Panc1 (cell line): ENCODE measurements at regions not wholly inside any gene's neighbourhood (a gene's known extent, or its start where the extent isn't known, plus 50 kb on each side); places are given as distances from the start of the nearest gene placed in this dataset.
"Not testable (repeated sequence)": the region's sequence is repeated elsewhere in the genome, so short reads cannot be mapped to it uniquely, and the experiment has no call there.

ENCODE experiments used
- ATAC-seq: fragments of 200-7000 bp; cut with Tn5 transposase; 2 replicates; pipeline ENCODE4 v1.9.1; 2020; ENCODE audit warnings: mild to moderate bottlenecking, moderate library complexity
- BruUV-seq: library from RNA; stranded (reverse); fragments of 400-500 nt; replicated peaks from 2 replicates; lab custom pipeline; 2021; lab: Mats Ljungman, UMichigan
- CTCF ChIA-PET: fragments of 300-600 bp; sonication (Branson Sonifier 250); formaldehyde crosslinking; loops from one replicate; lab custom pipeline; 2022; ENCODE audit warnings: antibody characterized with exemption; lab: Charles Lee
- POLR2A ChIA-PET: fragments of 300-600 bp; sonication (Branson Sonifier 250); formaldehyde crosslinking; loops from one replicate; lab custom pipeline; 2022; ENCODE audit warnings: antibody characterized with exemption; lab: Charles Lee
- DNase-seq: peaks from one replicate; pipeline ENCODE4 v3.0.0-alpha.2; 2010; ENCODE audit warnings: low read depth, low spot score
- H3K27ac ChIP-seq: 2 replicates; pipeline ENCODE4 v1.5.1; 2011; ENCODE audit warnings: mild to moderate bottlenecking, low read length, inconsistent platforms
- H3K27me3 ChIP-seq: fragments of 200-500 bp; sonication (Bioruptor generic); 2 replicates; pipeline ENCODE4 v1.6.0; 2014; ENCODE audit warnings: low read length, inconsistent platforms; ENCODE audit not compliant: control insufficient read depth, insufficient read depth
- H3K36me3 ChIP-seq: fragments of 200-500 bp; sonication (Bioruptor generic); 2 replicates; pipeline ENCODE4 v1.5.1; 2014; ENCODE audit warnings: inconsistent platforms, mild to moderate bottlenecking, low read length, moderate library complexity; ENCODE audit not compliant: control insufficient read depth, insufficient read depth
- H3K4me1 ChIP-seq: 2 replicates; pipeline ENCODE4 v1.5.1; 2011; ENCODE audit warnings: inconsistent platforms, mild to moderate bottlenecking, low read length, moderate library complexity; ENCODE audit not compliant: control insufficient read depth, insufficient read depth
- H3K4me3 ChIP-seq, 2 experiments: 2 replicates each; pipeline ENCODE4 v1.5.1; 2011 to 2012; ENCODE audit warnings: low read depth in 2 of 2, low read length in 2 of 2, mild to moderate bottlenecking in 2 of 2, inconsistent platforms in 1 of 2, moderate library complexity in 1 of 2
- H3K9me3 ChIP-seq: fragments of 200-500 bp; sonication (Bioruptor generic); 2 replicates; pipeline ENCODE4 v1.5.1; 2014; ENCODE audit warnings: low read depth, mild to moderate bottlenecking, inconsistent platforms, low read length, moderate library complexity; ENCODE audit not compliant: control insufficient read depth, insufficient read depth
- POLR2AphosphoS5 ChIP-seq: IDR thresholded peaks from 2 replicates; pipeline ENCODE4 v1.6.1; 2012; ENCODE audit warnings: mild to moderate bottlenecking, low read depth, low read length, moderate library complexity
- SIN3A ChIP-seq: IDR thresholded peaks from 2 replicates; pipeline ENCODE4 v1.6.1; 2012; ENCODE audit warnings: low read depth, mild to moderate bottlenecking, low read length, moderate library complexity, borderline replicate concordance; ENCODE audit not compliant: insufficient read depth
- TCF7L2 ChIP-seq: IDR thresholded peaks from 2 replicates; pipeline ENCODE4 v1.6.1; 2011; ENCODE audit warnings: mild to moderate bottlenecking, low read depth, low read length, inconsistent platforms
- in situ Hi-C: cut with HindIII; loops from 2 replicates; pipeline ENCODE4 v1.10.0; 2016; ENCODE audit warnings: low sequenced_read_pairs, low pct_unique_long_range_greater_than_20kb
- intact Hi-C: fragments of 100-400 bp; cut with micrococcal nuclease; formaldehyde crosslinking; loops from one replicate; pipeline ENCODE4 v1.10.0; 2022; ENCODE audit not compliant: unreplicated experiment
- TF ChIP-seq, protein P1 (sequence below), 2 experiments: IDR thresholded peaks; 2 replicates each; pipeline ENCODE4 v1.6.1; 2011 to 2012; ENCODE audit warnings: low read depth in 2 of 2, control low read depth in 1 of 2, low read length in 1 of 2, mild to moderate bottlenecking in 1 of 2, moderate library complexity in 1 of 2; ENCODE audit not compliant: insufficient read depth in 1 of 2
- TF ChIP-seq, protein P2 (sequence below): fragments of 450-650 bp; IDR thresholded peaks from 2 replicates; pipeline ENCODE4 v1.5.1; 2017; ENCODE audit warnings: mild to moderate bottlenecking

DNA sequence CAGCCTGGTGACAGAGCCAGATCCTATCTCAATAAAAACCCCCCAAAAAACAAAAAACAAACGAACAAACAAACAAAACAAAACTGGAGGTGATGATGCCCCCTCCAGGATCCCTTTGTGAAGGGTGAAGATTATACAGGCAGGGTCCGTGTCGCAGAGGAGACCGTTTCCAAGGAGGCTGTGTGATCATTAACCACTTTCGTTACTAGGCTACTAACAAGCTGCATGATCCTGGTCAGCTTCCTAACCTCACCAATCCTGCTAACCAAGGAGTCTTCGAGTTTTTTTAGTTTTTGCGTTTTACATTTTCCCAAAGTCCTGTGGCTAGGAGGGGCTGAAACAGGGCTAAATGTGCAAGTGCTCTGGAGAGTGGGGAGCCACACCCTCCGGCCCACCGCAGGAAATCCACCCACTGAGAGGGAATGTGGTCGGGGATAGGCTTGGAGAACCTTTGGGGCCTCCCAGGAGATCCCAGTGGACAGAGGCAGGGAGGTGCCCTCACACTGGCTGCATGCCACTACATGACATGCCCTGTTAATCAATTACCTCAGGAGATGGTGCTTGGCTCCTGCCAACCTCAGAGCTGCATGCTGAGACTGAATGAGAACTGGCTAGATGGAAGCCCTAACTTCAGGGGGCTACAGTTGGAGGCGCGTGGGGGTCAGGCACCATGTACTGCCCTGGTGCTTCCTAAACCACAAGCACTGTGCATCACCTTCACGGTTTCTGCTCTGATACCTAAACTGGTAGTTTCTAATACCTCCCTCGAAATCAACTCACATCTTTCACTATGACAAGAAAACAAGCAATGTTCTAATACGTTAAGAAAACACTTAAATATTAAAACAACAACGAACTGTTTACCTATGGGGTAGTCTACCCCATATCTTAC is 67.5 kb upstream of the RGPD5 start:
- CTCF ChIA-PET = no interaction called here
- in situ Hi-C loops = no loop called here
- BruUV-seq = no TSS peak
- no peaks in the 10 kb centered on the region for H3K9me3 ChIP-seq
- DNase-seq (no peak), ATAC-seq (no peak)
- TF ChIP-seq, protein P1, sequence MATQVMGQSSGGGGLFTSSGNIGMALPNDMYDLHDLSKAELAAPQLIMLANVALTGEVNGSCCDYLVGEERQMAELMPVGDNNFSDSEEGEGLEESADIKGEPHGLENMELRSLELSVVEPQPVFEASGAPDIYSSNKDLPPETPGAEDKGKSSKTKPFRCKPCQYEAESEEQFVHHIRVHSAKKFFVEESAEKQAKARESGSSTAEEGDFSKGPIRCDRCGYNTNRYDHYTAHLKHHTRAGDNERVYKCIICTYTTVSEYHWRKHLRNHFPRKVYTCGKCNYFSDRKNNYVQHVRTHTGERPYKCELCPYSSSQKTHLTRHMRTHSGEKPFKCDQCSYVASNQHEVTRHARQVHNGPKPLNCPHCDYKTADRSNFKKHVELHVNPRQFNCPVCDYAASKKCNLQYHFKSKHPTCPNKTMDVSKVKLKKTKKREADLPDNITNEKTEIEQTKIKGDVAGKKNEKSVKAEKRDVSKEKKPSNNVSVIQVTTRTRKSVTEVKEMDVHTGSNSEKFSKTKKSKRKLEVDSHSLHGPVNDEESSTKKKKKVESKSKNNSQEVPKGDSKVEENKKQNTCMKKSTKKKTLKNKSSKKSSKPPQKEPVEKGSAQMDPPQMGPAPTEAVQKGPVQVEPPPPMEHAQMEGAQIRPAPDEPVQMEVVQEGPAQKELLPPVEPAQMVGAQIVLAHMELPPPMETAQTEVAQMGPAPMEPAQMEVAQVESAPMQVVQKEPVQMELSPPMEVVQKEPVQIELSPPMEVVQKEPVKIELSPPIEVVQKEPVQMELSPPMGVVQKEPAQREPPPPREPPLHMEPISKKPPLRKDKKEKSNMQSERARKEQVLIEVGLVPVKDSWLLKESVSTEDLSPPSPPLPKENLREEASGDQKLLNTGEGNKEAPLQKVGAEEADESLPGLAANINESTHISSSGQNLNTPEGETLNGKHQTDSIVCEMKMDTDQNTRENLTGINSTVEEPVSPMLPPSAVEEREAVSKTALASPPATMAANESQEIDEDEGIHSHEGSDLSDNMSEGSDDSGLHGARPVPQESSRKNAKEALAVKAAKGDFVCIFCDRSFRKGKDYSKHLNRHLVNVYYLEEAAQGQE (IDR thresholded peaks at IDR 0.05; ENCODE audit: insufficient read depth in 1 of 2, low read depth in 2 of 2, low read length in 1 of 2) = no peak
- no peak for TF ChIP-seq TCF7L2
- TF ChIP-seq, protein P2, sequence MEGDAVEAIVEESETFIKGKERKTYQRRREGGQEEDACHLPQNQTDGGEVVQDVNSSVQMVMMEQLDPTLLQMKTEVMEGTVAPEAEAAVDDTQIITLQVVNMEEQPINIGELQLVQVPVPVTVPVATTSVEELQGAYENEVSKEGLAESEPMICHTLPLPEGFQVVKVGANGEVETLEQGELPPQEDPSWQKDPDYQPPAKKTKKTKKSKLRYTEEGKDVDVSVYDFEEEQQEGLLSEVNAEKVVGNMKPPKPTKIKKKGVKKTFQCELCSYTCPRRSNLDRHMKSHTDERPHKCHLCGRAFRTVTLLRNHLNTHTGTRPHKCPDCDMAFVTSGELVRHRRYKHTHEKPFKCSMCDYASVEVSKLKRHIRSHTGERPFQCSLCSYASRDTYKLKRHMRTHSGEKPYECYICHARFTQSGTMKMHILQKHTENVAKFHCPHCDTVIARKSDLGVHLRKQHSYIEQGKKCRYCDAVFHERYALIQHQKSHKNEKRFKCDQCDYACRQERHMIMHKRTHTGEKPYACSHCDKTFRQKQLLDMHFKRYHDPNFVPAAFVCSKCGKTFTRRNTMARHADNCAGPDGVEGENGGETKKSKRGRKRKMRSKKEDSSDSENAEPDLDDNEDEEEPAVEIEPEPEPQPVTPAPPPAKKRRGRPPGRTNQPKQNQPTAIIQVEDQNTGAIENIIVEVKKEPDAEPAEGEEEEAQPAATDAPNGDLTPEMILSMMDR = no peak
- no peak for TF ChIP-seq SIN3A
- no peak for TF ChIP-seq POLR2AphosphoS5
- no peak overlapping the region for H3K27ac ChIP-seq
- no peaks in the 10 kb centered on the region for H3K4me1 ChIP-seq
- H3K27me3 ChIP-seq = no peaks in the 10 kb centered on the region
- no peak overlapping the region for H3K4me3 ChIP-seq
- no peaks in the 10 kb centered on the region for H3K36me3 ChIP-seq
- POLR2A ChIA-PET = no interaction called here
- intact Hi-C loops = no loop called here

DNA sequence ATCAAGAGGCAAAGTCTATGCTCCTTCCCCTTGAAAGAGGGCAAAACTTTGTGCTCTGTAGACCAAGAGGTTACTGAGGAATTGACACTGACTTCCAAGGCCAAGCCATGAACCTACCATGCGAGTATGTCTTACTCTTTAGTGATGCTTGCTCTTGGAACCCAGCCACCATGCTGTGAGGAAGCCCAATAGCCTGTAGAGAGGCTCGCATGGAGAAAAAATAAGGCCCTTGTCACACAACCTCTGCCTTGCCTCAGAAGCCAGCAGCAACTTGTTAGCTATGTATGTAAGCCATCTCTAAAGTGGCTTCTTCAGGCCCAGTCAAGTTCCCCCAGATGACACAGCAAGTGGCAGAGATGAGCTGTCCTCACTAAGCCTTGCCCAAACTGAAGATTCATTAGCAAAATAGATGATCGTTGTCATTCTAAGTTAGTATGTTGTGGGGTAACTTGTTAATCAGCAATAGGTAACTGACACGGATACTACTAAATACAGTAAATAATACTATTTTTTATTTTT is 66.1 kb upstream of the RGPD5 start:
- in situ Hi-C loops = no loop called here
- no peaks in the 10 kb centered on the region for H3K9me3 ChIP-seq
- DNase-seq = no peak
- no peaks in the 10 kb centered on the region for H3K4me1 ChIP-seq
- H3K27me3 ChIP-seq = no peaks in the 10 kb centered on the region
- H3K4me3 ChIP-seq = no peak overlapping the region
- CTCF ChIA-PET = no interaction called here
- no peaks in the 10 kb centered on the region for H3K36me3 ChIP-seq
- BruUV-seq = no TSS peak
- POLR2A ChIA-PET = no interaction called here
- TF ChIP-seq, protein P1 (IDR thresholded peaks at IDR 0.05; ENCODE audit: insufficient read depth in 1 of 2, low read depth in 2 of 2, low read length in 1 of 2) = no peak
- TF ChIP-seq POLR2AphosphoS5 = no peak
- no peak for TF ChIP-seq TCF7L2
- intact Hi-C loops = no loop called here
- ATAC-seq = no peak
- H3K27ac ChIP-seq = no peak overlapping the region

DNA sequence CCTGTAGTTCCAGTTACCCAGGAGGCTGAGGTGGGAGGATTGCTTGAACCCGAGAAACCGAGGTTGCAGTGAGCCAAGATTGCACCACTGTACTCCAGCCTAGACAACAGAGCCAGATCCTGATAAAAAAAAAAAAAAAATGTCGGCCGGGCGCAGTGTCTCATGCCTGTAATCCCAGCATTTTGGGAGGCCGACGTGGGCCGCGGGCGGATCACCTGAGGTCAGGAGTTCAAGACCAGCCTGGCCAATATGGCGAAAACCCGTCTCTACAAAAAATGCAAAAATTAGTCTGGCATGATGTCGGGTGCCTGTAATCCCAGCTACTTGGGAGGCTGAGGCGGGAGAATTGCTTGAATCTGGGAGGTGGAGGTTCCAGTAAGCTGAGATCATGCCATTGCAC is 60.4 kb upstream of the RGPD5 start:
- H3K27ac ChIP-seq, H3K9me3 ChIP-seq, BruUV-seq, in situ Hi-C loops, H3K4me3 ChIP-seq, DNase-seq, H3K4me1 ChIP-seq, ATAC-seq, H3K27me3 ChIP-seq, H3K36me3 ChIP-seq, POLR2A ChIA-PET, intact Hi-C loops, CTCF ChIA-PET: not testable (repeated sequence)
